Cardiac septum (tissue), 1 donor: ENCODE measurements at regions not wholly inside any gene's neighbourhood (a gene's known extent, or its start where the extent isn't known, plus 50 kb on each side); places are given as distances from the start of the nearest gene placed in this dataset.
"Not testable (repeated sequence)": the region's sequence is repeated elsewhere in the genome, so short reads cannot be mapped to it uniquely, and the experiment has no call there.

Experiments used
- DNase-seq: peaks from one replicate; pipeline ENCODE4 v3.0.0-alpha.2; 2020; ENCODE audit warnings: low spot score
- intact Hi-C: fragments of 100-400 bp; cut with DNase I; formaldehyde crosslinking; loops from one replicate; pipeline ENCODE4 v1.14.0; 2022
- donor health status: DM: no; HTN: no; CAD: no.

DNA sequence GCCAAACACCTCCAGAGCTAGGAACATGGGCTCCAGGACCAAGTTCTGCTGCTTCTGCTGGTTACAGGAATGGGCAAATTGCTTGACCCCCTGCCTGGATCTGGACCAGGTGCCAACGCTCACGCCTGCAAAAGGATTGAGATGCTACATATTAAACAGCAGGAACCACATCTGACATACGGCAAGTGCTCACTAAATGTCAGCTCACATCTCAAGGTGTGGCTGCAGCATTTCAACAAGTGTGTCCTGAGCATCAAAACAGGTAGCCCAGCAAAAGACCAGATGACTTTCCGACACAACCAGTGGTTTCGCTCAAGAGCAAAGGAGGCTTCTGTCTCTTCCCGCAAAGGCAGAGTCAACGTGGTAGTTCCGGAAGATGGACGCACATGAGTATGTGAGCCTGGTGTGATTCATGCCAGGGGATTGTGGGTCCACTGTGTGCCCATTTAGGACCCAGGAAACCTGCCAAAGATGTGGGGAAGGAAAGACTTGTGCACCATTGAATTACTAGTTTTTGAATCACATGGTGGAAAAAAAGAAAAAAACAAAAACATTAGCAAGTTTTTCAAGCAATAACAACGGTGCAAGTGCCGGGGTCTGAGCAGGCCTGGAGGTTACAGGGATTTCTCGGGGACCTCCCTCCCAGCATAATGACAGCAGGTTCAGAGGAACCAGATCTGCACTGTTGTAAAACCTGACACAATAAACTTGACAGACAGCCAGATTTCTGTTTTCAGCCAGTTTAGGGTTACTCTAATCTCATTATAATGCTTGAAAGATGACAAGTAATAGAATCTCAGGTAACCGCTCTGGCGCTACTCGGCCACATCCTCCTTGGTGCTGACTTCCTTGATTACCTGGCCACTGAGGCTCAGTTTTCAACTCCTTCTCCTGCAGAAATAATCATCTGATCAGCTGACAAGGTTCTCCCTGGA is 77.9 kb downstream of the SOX1 start:
- intact Hi-C loops: no loop called here
- DNase-seq: peak; percentile 53

DNA sequence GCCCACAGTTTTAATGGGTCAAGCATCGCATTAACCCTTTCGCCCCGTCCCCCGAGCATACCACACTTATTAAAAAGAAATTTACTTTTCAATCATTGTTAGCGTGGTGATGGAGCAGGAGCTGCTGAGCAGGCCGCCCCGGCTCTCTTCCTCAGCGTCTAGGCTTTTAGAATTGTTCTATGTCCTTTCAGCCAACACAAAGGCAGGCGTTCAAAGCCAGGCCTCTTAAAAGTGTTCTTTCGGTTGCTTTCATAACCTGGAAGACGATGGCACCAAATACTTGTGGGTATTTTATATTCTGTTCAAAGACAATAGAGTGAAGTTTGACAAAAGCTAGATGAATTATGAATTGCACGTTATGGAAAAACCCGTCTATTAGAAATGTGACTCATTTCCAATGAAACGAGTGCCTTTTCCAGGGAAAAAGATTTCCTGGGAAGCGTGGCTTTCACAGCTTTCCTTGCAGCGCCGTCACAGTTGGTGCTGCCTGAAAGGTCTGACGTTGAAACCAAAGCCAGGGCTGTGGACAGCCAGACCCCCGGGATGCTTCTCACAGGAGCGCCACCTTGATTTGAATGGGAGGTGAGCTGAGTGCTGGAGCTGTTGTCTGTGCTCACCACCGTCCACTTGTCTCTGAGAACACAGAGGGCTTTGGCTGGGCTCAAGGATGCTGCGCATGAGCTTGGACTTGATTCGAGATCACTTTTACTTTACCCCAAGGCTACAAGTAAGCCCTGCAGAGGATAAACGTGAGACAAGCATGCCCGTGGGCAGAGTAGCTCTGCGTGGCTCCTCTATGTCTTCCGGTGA is 78.8 kb downstream of the SOX1 start:
- intact Hi-C loops: no loop called here
- DNase-seq: peak; percentile 56

DNA sequence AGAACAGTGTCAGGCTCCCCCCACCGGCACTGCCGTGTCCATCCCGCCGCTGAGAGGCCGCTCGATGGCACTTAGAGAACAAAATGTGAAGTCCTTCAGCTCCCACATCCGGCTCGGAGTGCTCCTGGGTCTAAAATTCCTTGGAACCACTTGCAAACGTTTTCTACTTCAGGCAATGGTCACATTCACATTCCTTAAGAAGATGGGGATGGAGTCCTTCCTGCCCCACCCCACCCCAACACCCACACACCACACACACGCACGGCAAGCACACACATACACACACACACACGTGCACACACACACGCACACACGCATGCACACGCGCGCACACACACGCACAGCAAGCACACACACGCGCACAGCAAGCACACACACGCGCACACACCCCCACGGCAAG is 83.4 kb downstream of the SOX1 start:
- DNase-seq: peak; percentile 33
- intact Hi-C loops: no loop called here

DNA sequence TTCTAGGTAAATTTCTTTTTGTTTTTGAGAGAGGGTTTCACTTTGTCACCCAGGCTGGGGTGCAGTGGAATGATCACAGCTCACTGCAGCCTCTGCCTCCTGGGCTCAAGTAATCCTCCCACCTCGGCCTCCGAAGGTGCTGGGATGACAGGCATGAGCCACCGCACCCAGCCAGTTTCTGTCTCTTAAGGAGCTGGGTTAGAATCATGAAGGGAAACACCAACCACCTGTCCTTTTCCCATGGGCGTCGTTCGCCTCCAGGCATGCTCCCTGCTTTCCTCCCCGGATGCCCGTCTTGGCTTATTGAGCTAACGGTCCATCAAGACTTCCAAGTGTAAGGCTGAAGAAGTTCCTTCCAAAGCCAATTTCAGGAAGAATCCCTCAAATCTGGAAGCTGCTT is 85.9 kb downstream of the SOX1 start:
- intact Hi-C loops: no loop called here
- peak; percentile 36 for DNase-seq

DNA sequence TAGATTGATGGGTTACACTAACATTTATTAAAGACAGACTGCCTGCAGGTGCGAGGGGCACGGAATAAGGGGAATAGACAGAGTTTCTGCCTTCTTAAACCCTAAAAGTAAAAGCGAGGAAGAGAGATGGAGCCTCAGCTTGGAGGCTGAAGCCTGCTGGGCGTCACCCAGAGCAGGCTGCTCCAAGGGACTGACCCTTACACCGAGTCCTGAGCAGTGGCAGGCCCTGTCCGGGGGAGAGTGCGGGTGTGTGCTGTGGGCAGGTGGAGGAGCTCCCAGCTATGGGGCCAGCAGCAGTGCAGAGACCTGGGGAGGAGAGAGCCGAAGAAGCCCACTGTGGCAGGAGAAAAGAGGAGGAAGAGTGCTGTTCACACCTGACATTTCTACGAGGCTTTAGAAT is 86.4 kb downstream of the SOX1 start:
- intact Hi-C loops: no loop called here
- DNase-seq: peak; percentile 50

DNA sequence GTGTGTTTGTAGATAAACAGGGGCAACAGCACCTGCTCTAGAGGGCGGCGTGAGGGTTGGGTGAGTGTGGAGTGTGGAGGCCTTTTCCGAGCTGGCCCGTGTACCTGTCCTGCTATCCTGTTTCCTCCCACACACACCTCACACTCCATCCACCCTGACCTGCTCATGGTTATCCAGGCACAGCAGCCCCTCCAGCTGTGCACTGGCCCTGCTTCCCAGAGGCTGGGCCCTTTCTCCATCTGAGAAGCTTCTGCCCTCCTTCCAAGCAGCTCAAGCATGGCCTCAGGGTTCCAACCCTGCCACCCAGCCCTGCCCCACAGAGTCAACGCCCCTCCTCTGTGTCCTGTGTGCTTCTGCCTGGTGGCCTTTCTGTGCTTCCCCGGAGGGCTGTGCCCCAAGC is 86.9 kb downstream of the SOX1 start:
- intact Hi-C loops: no loop called here
- DNase-seq: peak; percentile 17

DNA sequence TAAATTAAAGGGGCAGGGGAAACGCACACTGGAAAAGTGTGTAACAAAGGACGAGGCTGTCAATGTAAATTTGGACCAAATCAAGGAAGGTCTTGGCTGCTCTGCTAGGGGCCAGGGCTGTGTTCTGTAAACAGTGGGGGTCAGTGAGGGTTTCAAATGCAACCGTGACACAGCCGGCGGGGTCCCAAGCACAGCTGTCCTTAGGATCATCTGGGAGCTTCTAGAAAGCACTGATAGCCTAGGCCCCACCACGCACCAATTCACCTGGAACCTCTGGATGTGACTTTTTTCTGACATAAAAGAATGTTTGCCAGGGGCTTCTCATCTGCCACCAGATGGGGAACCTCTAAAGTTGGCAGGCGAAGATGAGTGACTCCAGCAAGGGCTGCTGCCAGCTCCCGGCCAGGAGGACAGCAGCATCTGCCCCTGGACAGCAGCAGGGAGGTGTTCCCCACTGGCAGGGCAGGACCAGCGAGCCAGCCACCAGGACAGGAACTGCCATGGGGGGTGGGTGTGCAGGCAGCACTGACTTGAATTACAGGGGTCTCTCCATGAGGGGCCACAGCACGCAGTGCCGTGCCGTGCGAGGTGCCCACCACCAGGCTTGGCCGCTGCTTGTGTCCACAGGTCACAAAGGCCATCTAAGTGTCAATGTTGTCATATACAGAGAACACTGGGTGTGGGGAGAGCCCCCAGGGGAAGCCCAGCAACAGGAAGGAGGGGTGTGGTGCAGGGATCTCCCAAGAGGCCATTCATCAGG is 87.5 kb downstream of the SOX1 start:
- DNase-seq: peak; percentile 69
- intact Hi-C loops: no loop called here

DNA sequence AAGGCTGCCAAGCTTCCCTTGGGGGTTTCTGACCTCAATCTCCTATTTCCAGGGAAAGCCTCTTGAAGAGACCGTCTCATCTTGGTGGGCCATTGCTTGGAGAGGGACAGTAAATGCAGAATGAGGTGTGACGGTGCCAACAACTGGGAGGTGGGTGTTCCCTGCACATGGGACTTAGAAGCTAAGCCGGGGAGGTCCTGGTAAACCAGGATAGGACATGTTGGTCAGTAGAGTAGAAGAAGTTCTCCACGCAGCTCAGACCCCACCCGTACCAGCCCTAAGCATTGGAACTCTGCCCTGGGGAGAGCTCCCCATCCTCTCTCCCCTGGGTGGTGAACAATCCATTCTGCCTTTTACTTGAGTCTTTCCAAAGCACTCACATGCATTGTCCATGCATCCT is 92.0 kb downstream of the SOX1 start:
- intact Hi-C loops: no loop called here
- DNase-seq: peak; percentile 39

DNA sequence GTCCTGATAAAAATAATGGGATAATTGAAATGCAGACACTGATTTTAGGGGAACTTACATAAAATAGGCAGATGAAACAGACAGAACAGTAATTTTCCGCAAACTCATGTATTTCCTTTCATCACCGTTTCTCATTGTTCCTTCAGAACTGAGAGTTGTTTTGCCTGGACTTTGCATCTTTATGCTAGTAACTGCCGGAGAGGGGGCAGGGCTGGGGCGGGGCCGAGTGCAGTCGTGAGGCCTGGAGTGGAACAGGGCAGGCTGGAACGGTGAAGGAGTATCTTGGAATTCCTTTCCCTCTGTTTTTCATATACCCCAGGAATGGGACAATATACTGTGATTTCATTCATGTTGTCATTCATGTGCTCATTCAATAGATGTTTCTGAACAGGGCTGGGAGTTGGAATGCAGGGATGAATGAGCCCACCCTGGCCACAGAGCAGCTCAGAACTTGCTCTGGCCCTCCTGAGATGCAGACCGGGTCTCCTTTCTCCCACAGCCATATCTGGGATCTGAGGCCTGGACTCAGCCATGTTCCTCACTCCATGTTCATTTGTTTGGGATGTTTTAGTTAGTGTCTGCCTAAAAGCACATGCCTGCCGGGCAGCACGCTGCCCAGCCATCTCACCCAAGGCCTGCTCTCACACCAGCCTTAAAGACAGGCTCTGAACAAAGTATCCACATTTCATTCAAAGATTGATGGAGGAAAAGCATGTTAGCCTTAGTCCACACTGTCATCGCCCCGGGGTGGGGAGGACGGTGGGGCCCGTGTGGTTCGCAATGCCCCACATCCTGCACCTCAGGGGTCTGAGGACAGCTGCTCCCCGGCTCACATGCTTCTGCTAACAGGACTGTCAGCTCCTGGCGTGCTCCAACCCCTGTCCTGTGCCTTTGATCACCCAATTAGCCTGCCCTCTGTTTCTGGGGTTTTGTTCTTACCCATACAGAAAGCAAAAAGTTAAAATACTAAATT is 92.9 kb downstream of the SOX1 start:
- peak; percentile 47 for DNase-seq
- intact Hi-C loops: no loop called here

DNA sequence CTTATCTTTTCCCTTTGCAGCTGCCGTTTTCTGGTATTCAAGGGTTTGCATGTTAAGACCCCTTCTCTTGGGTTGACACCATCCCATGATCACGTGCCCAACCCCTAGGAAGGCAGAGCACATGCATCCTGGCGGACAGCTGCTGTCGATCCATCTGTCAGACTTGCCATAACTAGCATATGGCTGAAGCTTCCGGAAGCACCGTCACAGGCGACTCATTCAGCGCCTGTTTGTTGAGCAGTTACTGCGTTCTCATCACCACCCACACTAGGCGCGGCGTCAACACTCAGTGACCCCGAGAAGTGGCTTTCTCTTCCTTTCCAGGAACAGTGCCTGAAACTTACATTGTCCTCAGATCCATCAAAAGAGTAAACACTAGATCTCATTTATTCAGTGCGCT is 93.6 kb downstream of the SOX1 start:
- DNase-seq: peak; percentile 31
- intact Hi-C loops: no loop called here

DNA sequence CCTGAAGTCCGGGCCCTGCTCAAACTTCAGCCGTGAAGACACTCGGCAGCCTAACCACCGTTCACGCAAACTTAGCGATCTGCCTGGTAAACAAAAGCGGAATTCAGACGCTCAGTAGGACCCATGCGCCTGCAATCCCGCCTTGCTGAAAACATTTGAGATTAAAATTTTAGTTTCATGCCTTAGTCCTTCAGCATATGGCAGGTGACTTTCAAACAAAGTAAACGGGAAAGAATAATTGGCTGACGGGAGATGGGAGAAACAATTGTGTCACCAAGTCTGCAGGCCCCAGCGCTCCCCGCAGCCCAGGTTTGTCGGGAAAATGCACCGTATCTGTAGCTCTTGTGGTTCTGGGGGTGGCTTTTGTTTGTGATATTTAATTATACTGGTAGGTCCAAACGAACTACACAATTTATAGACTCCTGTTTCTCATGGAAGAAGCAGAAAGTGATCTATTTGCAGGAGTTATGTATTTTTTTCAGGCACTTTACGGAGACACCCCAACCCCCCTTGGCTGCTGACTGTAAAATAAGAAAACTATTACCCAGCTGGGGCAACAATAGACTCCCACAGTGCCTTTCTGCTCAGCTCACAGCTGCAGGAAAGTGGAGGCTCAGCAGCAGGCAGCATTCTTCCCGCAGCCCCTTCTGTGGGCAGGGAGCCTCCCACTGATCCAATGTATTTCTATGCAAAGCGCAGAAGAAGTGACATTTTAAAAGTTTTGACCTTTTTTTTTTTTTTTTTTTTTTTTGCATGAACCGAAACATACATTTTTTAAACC is 94.8 kb downstream of the SOX1 start:
- intact Hi-C loops: no loop called here
- DNase-seq: peak; percentile 55

DNA sequence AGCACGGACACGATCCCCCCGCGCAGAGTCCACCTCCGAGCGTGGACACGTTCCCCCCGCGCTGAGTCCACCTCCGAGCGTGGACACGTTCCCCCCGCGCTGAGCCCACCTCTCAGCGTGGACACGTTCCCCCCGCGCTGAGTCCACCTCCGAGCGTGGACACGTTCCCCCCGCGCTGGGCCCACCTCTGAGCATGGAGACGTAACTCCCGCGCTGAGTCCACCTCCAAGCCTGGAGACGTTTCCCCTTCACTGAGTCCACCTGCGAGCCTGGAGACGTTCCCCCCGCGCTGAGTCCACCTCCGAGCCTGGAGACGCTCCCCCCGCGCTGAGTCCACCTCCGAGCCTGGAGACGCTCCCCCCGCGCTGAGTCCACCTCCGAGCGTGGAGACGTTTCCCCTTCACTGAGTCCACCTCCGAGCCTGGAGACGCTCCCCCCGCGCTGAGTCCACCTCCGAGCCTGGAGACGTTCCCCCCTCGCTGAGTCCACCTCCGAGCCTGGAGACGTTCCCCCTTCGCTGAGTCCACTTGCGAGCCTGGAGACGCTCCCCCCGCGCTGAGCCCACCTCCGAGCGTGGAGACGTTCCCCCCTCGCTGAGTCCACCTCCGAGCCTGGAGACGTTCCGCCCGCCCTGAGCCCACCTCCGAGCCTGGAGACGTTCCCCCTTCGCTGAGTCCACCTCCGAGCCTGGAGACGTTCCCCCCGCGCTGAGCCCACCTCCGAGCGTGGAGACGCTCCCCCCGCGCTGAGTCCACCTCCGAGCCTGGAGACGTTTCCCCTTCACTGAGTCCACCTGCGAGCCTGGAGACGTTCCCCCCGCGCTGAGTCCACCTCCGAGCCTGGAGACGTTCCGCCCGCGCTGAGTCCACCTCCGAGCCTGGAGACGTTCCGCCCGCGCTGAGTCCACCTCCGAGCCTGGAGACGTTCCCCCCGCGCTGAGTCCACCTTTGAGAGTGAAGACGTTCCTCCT is 97.0 kb downstream of the SOX1 start:
- DNase-seq: peak; percentile 46
- intact Hi-C loops: not testable (repeated sequence)

DNA sequence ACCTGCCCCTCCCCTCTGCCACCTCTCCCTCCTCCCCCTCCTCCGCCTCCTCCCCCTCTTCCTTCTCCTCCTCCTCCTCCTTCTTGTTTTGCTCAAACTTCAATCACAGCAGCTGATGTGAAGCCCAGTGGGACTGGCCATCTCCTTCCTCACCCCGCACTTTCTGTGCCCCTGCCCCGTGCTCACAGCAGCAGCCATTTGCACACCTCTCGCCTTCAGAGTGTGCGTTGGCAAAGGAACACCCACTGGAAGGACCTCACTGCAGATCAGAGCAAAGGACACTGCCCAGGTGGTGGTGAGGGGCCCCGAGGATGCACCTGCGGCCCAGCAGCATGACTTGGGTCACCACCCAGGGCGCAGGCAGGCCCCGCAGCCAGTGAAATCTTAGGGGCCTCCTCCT is 98.8 kb downstream of the SOX1 start:
- intact Hi-C loops: no loop called here
- peak; percentile 69 for DNase-seq

DNA sequence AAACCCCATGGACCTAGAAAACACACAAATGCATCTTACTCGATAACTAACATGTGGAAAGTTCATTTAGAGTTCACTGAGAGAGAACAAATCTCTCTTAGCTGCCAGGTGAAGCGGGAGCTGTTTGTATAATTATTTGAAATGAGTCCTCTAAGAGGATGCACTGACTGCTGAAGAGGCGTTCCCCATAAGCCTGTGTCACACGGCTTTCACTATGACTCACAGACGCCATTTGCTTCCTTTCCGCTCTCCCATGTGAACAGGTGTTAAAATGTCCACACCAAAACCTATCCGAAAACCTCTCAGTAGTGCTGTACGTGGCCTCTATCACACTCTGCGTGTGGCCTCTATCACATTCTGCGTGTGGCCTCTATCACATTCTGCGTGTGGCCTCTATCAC is 101.8 kb downstream of the SOX1 start:
- intact Hi-C loops: no loop called here
- no peak for DNase-seq

DNA sequence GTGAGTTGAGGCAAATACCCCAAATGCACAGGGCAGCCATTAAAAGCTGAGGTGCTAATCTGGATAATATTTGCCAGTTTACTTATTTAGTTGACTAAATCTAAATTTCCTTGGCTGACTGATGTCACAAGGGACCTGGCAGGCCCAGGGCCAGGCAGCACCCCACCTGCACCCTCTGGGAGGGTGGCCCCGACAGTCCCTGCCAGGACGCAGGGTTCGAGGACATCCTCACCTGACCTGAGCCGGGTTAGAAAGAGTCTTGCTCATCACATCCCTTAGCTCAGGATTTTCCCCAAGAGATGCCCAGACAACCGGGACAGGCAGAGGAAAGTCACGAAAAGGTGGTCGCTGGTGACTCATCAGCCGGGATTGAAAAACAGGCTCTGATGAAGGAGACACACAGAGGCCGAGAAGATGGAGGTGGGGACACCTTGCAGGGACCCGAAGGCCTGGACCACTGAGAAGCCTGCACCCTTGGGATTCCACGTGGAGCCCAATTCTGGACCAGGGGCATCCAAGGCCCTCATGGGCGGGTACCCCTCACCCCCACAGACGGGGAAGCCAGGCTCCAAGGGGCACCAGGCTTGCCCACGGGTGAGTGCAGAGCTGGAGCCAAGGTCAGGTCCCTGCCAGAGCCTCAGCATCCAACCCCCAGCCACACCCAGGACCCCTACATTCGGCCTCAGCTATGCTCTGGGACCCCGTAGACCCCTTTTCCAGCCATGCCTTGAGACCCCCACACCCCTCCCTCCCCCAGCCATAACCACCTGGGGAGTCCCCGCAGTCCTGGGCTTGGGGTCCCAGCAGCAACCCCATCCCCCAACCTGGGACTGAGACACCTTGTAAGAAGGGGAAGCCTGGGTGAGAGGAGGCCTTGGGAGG is 103.2 kb downstream of the SOX1 start:
- intact Hi-C loops: no loop called here

More for the DNA sequence above, 103.2 kb downstream of the SOX1 start:
- peak; percentile 67 for DNase-seq
